ENCODE measurements at regions not wholly inside any gene's neighbourhood (a gene's known extent, or its start where the extent isn't known, plus 50 kb on each side); places are given as distances from the start of the nearest gene placed in this dataset.

GRCh38 chr5:3678801-3679200, 83.2 kb downstream of the IRX1 start:
- TF ChIP-seq CTCF (IDR thresholded peaks at IDR 0.05) = no peak
- TF ChIP-seq EZH2 (IDR thresholded peaks at IDR 0.05; ENCODE audit: borderline replicate concordance, insufficient read depth, low read depth, low read length, poor library complexity, severe bottlenecking) = no peak
